B cell (primary cell): ENCODE measurements at regions not wholly inside any gene's neighbourhood (a gene's known extent, or its start where the extent isn't known, plus 50 kb on each side); places are given as distances from the start of the nearest gene placed in this dataset.

Source experiments
- ATAC-seq: fragments of 200-7000 bp; cut with Tn5 transposase; one replicate; pipeline ENCODE4 v1.10.0; 2021; ENCODE audit warnings: low read depth, mild to moderate bottlenecking, moderate number of reproducible peaks, moderate library complexity
- CTCF ChIA-PET: fragments of 350-600 bp; sonication (Branson Sonifier 250); formaldehyde crosslinking; loops from one replicate; lab custom pipeline; 2021; ENCODE audit warnings: antibody characterized with exemption, inconsistent platforms; lab: Charles Lee
- POLR2A ChIA-PET: fragments of 350-600 bp; sonication (Branson Sonifier 250); formaldehyde crosslinking; loops from one replicate; lab custom pipeline; 2021; ENCODE audit warnings: antibody characterized with exemption; lab: Charles Lee
- DNase-seq: peaks from one replicate; pipeline ENCODE4 v3.0.0; 2013
- H2AFZ ChIP-seq: 2 replicates; pipeline ENCODE4 v1.6.1; 2012; ENCODE audit warnings: mild to moderate bottlenecking, low read depth, low read length; ENCODE audit not compliant: insufficient read depth, poor library complexity, severe bottlenecking
- H3K27ac ChIP-seq, 2 donors: 1 replicate in 1 of 2; 2 replicates in 1 of 2; pipeline ENCODE4 v1.5.1; 2012 to 2013; ENCODE audit warnings: low read length in 2 of 2, mild to moderate bottlenecking in 2 of 2, moderate library complexity in 1 of 2
- H3K27me3 ChIP-seq, 4 experiments: fragments of 200-600 bp in 1 of 4; sonication (generic) in 1 of 4; replicated peaks in 1 of 4; 1 replicate in 2 of 4; 2 replicates in 2 of 4; pipeline versions ENCODE4 v1.6.1 to v1.7.0; 2013 to 2016; ENCODE audit warnings: low read length in 3 of 4, mild to moderate bottlenecking in 2 of 4, mixed read lengths in 1 of 4, moderate library complexity in 1 of 4; ENCODE audit not compliant: insufficient read depth in 4 of 4, control insufficient read depth in 3 of 4; ENCODE audit errors: control extremely low read depth in 1 of 4
- H3K36me3 ChIP-seq, 2 experiments: replicated peaks in 1 of 2; 1 replicate in 1 of 2; 2 replicates in 1 of 2; pipeline versions ENCODE4 v1.6.1 to v1.7.1; 2013; ENCODE audit warnings: low read length in 1 of 2; ENCODE audit not compliant: insufficient read depth in 2 of 2, control insufficient read depth in 1 of 2; ENCODE audit errors: control extremely low read depth in 1 of 2, extremely low read depth in 1 of 2
- H3K4me1 ChIP-seq, 2 donors: fragments of 200-600 bp in 1 of 2; sonication (generic) in 1 of 2; 1 replicate in 1 of 2; 2 replicates in 1 of 2; pipeline versions ENCODE4 v1.5.1 to v1.6.1; 2013 to 2017; ENCODE audit warnings: low read length in 2 of 2; ENCODE audit not compliant: control insufficient read depth in 2 of 2, insufficient read depth in 2 of 2
- H3K4me2 ChIP-seq: replicated peaks from 2 replicates; pipeline ENCODE3; 2012; ENCODE audit warnings: mild to moderate bottlenecking, low read depth, low read length; ENCODE audit not compliant: poor library complexity, severe bottlenecking
- H3K4me3 ChIP-seq, 5 experiments: fragments of 200-600 bp in 1 of 5; sonication (generic) in 1 of 5; 1 replicate in 3 of 5; 2 replicates in 2 of 5; pipeline versions ENCODE4 v1.5.1 to v1.7.0; 2011 to 2016; ENCODE audit warnings: low read length in 4 of 5, mild to moderate bottlenecking in 4 of 5, low read depth in 2 of 5, control low read depth in 1 of 5, moderate library complexity in 1 of 5; ENCODE audit not compliant: insufficient read depth in 1 of 5; ENCODE audit errors: control extremely low read depth in 1 of 5, extremely low read depth in 1 of 5
- H3K79me2 ChIP-seq: fragments of 200-600 bp; sonication (generic); one replicate; pipeline ENCODE4 v1.6.0; 2016; ENCODE audit warnings: low read length; ENCODE audit not compliant: control insufficient read depth, insufficient read depth
- H3K9ac ChIP-seq: fragments of 200-600 bp; sonication (generic); 2 replicates; pipeline ENCODE4 v1.6.1; 2017; ENCODE audit warnings: mild to moderate bottlenecking, low read length, moderate library complexity
- H3K9me3 ChIP-seq, 3 donors: one replicate each; pipeline versions ENCODE4 v1.6.1 to v1.7.1; 2013; ENCODE audit warnings: low read length in 2 of 3; ENCODE audit not compliant: control insufficient read depth in 2 of 3, insufficient read depth in 1 of 3; ENCODE audit errors: control extremely low read depth in 1 of 3
- H4K20me1 ChIP-seq: 2 replicates; pipeline ENCODE4 v1.6.0; 2012; ENCODE audit warnings: mild to moderate bottlenecking, low read length; ENCODE audit not compliant: insufficient read depth, control insufficient read depth, poor library complexity, severe bottlenecking
- H3K27ac Mint-ChIP-seq: one replicate; pipeline ENCODE4 v1.8.0; 2021; ENCODE audit warnings: mixed read lengths
- H3K27me3 Mint-ChIP-seq: one replicate; pipeline ENCODE4 v1.8.0; 2021; ENCODE audit warnings: mixed read lengths
- H3K4me1 Mint-ChIP-seq: one replicate; pipeline ENCODE4 v1.8.0; 2021; ENCODE audit warnings: mixed read lengths
- H3K4me3 Mint-ChIP-seq: one replicate; pipeline ENCODE4 v1.8.0; 2021; ENCODE audit warnings: mixed read lengths
- H3K9me3 Mint-ChIP-seq: one replicate; pipeline ENCODE4 v1.8.0; 2022; ENCODE audit warnings: mixed read lengths; ENCODE audit not compliant: insufficient read depth
- EZH2 ChIP-seq: IDR thresholded peaks from 2 replicates; pipeline ENCODE4 v1.6.1; 2012; ENCODE audit warnings: borderline replicate concordance, low read depth, mild to moderate bottlenecking, moderate library complexity, low read length; ENCODE audit not compliant: insufficient read depth, poor library complexity, severe bottlenecking
- WGBS: methylation state at CpG from one replicate; pipeline ENCODE4 v1.1.5; 2013; ENCODE audit warnings: missing lambda C conversion rate; ENCODE audit not compliant: insufficient coverage; 5-methylcytosine and 5-hydroxymethylcytosine counted together
- intact Hi-C: fragments of 100-400 bp; cut with micrococcal nuclease; formaldehyde crosslinking; loops from one replicate; pipeline ENCODE4 v1.10.0; 2022
- TF ChIP-seq, protein P1 (sequence below): fragments of 200-600 bp; IDR thresholded peaks from one replicate; pipeline ENCODE4 v1.8.0; 2022; ENCODE audit warnings: antibody characterized with exemption, mild to moderate bottlenecking

DNA sequence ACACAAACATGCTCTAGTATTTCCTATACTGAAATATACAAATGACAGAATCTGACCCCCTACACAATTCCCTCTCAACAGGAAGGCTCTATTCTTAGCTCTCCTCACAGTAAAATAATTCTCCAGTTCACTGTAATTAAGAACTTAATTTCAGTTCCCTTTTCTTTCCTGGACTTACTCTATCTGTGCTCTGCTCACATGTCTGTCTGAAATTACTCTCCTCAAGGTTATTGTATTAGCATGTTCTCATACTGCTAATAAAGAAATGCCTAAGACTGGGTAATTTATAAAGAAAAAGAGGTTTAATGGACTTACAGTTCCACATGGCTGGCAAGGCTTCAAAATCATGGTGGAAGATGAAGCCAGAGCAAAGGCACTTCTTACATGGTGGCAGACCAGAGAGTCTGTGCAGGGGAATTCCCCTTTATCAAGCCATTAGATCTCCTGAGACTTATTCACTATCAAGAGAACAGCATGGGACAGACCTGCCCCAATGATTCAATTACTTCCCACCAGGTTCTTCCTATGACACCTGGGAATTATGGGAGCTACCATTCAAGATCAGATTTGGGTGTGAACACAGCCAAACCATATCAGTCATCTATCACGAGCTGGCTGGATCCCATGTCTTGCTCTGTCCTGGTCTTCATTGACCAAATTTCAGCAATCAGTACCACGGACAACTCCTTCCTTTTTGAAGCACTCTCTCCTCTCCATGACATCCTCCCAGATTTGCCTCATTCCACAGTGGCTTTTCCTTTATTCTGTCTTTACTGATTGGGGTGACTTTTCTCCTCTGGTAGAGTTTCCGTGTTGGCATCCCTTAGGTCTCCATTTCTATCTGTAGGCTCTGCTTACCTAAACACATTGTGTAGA is 110.9 kb downstream of the GALR1 start:
- Mint-ChIP-seq H3K4me1 (peaks cover 23% of the 10 kb centered on the region), H3K9me3 (peaks cover 21% of the 10 kb centered on the region), H3K27me3 (peaks cover 10% of the 10 kb centered on the region), H3K4me3 (peak overlapping the region; percentile 20), H3K27ac (peak overlapping the region; percentile 53)
- intact Hi-C loops, result no loop called here
- H2AFZ ChIP-seq, result no peak overlapping the region
- whole genome bisulfite sequencing, result 56% methylated on average over 2 of the region's 3 CpGs
- H3K79me2 ChIP-seq, result no peaks in the 10 kb centered on the region
- peak overlapping the region; percentile 31 for H3K4me2 ChIP-seq
- H3K9ac ChIP-seq, result no peak overlapping the region
- peaks cover 2 to 32% (median 18%) of the 10 kb centered on the region in 3 donors for H3K9me3 ChIP-seq
- DNase-seq (peak; percentile 41), ATAC-seq (peak; percentile 63)
- H3K4me1 ChIP-seq, result peaks cover 15 to 22% of the 10 kb centered on the region in 2 donors
- no peaks in the 10 kb centered on the region for H3K27me3 ChIP-seq
- no peaks in the 10 kb centered on the region for H4K20me1 ChIP-seq
- CTCF ChIA-PET, result no interaction called here
- TF ChIP-seq, protein P1, sequence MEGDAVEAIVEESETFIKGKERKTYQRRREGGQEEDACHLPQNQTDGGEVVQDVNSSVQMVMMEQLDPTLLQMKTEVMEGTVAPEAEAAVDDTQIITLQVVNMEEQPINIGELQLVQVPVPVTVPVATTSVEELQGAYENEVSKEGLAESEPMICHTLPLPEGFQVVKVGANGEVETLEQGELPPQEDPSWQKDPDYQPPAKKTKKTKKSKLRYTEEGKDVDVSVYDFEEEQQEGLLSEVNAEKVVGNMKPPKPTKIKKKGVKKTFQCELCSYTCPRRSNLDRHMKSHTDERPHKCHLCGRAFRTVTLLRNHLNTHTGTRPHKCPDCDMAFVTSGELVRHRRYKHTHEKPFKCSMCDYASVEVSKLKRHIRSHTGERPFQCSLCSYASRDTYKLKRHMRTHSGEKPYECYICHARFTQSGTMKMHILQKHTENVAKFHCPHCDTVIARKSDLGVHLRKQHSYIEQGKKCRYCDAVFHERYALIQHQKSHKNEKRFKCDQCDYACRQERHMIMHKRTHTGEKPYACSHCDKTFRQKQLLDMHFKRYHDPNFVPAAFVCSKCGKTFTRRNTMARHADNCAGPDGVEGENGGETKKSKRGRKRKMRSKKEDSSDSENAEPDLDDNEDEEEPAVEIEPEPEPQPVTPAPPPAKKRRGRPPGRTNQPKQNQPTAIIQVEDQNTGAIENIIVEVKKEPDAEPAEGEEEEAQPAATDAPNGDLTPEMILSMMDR, result no peak
- no peak for TF ChIP-seq EZH2
- no peaks in the 10 kb centered on the region for H3K36me3 ChIP-seq
- no peak overlapping the region for H3K4me3 ChIP-seq
- POLR2A ChIA-PET, result no interaction called here
- peak overlapping the region; percentile 9 to 26 for H3K27ac ChIP-seq

DNA sequence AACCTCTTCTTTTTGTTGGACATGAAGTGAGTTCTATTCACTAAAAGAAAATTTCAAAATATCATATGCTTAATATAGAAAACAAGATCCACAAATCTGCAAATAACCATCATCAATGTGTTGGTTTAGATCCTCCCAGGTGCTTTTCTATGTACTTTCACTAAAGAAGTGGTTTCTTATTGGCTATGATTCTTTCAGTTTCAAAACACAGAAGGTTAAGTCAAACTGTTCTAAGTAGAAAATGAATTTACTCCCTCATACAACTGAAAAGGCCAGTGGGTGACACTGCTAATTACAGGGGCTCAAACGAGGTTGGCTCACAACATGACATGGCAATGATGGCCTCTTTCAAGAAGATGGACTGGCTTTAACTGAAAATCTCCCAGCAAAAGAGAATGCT is 111.7 kb downstream of the GALR1 start:
- Histone ChIP-seq H3K27ac (no peak overlapping the region), H2AFZ (no peak overlapping the region), H3K27me3 (no peaks in the 10 kb centered on the region), H4K20me1 (no peaks in the 10 kb centered on the region), H3K36me3 (no peaks in the 10 kb centered on the region), H3K9me3 (peaks cover 2 to 32% (median 18%) of the 10 kb centered on the region in 3 donors), H3K79me2 (no peaks in the 10 kb centered on the region), H3K4me2 (no peak overlapping the region), H3K4me3 (peak overlapping the region in 1 of 5 experiments; percentile 3), H3K9ac (no peak overlapping the region), H3K4me1 (peaks cover 15 to 22% of the 10 kb centered on the region in 2 donors)
- ATAC-seq (no peak), DNase-seq (no peak)
- Mint-ChIP-seq H3K9me3 (peaks cover 21% of the 10 kb centered on the region), H3K27me3 (peaks cover 9% of the 10 kb centered on the region), H3K27ac (no peak overlapping the region), H3K4me3 (no peak overlapping the region), H3K4me1 (peaks cover 23% of the 10 kb centered on the region)
- TF ChIP-seq EZH2, result no peak
- TF ChIP-seq, protein P1, result no peak
- POLR2A ChIA-PET, result no interaction called here
- CTCF ChIA-PET, result no interaction called here
- 33% methylated on average over 1 of the region's 1 CpG for WGBS
- intact Hi-C loops, result no loop called here
